Left ventricle myocardium inferior (tissue), 1 donor: ENCODE measurements at regions not wholly inside any gene's neighbourhood (a gene's known extent, or its start where the extent isn't known, plus 50 kb on each side); places are given as distances from the start of the nearest gene placed in this dataset.

Source experiments
- DNase-seq: peaks from one replicate; pipeline ENCODE4 v3.0.0-alpha.2; 2020
- H3K27ac ChIP-seq: fragments of 200-600 bp; replicated peaks from 2 replicates; pipeline ENCODE4 v1.8.0; 2021
- H3K27me3 ChIP-seq: fragments of 200-600 bp; 2 replicates; pipeline ENCODE4 v1.8.0; 2021; ENCODE audit warnings: low read depth
- H3K36me3 ChIP-seq: fragments of 200-600 bp; 2 replicates; pipeline ENCODE4 v1.8.0; 2021
- H3K4me1 ChIP-seq: fragments of 200-600 bp; 2 replicates; pipeline ENCODE4 v1.8.0; 2021
- H3K4me3 ChIP-seq: fragments of 200-600 bp; 2 replicates; pipeline ENCODE4 v1.8.0; 2021; ENCODE audit warnings: mild to moderate bottlenecking, moderate library complexity
- H3K9me3 ChIP-seq: fragments of 200-600 bp; replicated peaks from 2 replicates; pipeline ENCODE4 v1.8.0; 2021
- CTCF ChIP-seq: fragments of 200-600 bp; IDR thresholded peaks from 2 replicates; pipeline ENCODE4 v1.8.0; 2021; ENCODE audit warnings: antibody characterized with exemption, mild to moderate bottlenecking, borderline replicate concordance
- intact Hi-C: fragments of 100-400 bp; cut with micrococcal nuclease; formaldehyde crosslinking; loops from one replicate; pipeline ENCODE4 v1.11.0; 2022
- donor health status: DM: no; HTN: yes; CAD: no; lungs with severe emphysema.

DNA sequence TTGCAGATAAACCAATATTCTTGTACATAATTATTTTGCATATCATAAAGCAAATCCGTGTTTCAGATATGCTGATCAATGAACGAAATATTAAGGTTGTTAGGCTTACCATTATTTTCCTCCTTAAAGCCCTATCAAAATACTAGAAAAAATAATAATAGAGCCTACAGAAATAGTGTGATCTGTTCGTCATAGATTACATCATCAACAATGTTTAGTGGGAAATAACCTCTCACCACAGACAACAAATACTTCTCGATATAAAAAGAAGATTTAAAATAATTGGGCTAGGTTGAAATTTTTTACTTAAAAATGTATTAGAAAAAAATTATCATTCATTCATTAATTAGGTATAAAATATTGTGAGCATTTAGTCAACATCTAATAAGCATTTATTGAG lies 71.0 kb upstream of the ADCY2 start:
- no peak for DNase-seq
- Histone ChIP-seq H3K9me3 (no peaks in the 10 kb centered on the region), H3K4me1 (no peaks in the 10 kb centered on the region), H3K36me3 (no peaks in the 10 kb centered on the region), H3K4me3 (no peak overlapping the region), H3K27me3 (no peaks in the 10 kb centered on the region), H3K27ac (no peak overlapping the region)
- intact Hi-C loops: no loop called here
- no peak for TF ChIP-seq CTCF

DNA sequence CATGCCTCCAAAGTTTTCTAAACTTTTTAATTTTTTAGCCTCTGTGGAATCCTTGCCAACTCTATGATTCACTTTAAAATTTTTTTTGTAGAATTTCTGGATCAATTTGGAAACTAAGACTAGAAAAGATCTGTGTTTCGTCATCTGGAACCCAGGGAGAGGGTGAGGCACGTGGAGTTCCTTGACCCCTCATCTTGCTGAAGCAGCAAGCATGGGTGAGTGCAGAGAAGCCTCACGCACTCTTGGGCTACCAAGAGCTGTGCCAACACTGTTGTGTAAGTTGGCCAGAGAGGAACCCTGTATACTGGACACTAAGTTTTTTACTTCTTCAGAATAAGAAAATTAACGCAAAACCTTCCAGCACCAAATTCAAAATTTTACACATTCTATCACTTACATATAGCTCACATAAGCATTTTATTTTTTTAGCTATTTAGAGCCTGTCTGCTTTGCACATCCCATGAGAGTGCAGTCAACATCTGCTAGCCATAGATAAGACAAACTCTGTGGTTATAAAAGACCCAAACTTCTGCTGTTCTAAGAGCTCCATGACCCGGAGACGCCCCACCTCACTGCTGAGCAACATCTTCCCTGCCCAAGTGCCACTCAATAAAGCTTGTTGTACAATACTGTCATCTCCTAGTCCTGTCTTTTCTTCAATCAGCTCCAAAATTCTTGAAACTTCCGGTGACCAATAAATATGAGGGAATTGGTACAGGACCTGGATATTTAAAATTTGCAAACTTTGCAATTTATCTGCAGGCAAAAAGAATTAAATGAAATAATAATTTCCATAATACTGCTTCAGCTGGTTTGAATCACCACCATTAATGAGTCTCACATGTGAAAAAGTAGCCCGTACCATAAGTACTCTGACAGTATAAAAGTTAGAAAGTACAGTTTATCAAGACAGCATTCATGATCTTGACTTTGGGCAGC lies 69.7 kb upstream of the ADCY2 start:
- Histone ChIP-seq H3K9me3 (no peaks in the 10 kb centered on the region), H3K4me1 (no peaks in the 10 kb centered on the region), H3K36me3 (no peaks in the 10 kb centered on the region), H3K27me3 (no peaks in the 10 kb centered on the region), H3K27ac (no peak overlapping the region), H3K4me3 (no peak overlapping the region)
- DNase-seq: no peak
- no peak for TF ChIP-seq CTCF
- intact Hi-C loops: no loop called here

DNA sequence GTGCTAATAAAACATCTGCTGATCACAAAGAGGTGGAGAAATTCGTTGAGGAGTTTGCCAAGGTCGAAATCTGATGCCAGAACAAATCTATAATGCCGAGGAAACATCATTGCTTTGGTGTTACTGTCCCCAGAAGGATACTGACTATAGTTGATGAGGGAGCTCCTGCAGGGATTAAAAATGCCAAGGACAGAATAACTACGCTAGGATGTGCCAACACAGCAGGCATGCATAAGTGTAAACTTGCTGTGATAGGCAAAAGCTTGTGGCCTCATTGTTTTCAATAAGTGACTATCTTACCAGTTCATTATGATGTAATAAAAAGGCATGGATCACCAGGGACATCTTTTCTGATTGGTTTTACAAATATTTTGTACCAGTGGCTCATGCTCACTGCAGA lies 66.8 kb upstream of the ADCY2 start:
- intact Hi-C loops: no loop called here
- no peak overlapping the region for H3K27ac ChIP-seq
- H3K4me3 ChIP-seq: no peak overlapping the region
- H3K36me3 ChIP-seq: no peaks in the 10 kb centered on the region
- DNase-seq: no peak
- TF ChIP-seq CTCF: no peak
- no peaks in the 10 kb centered on the region for H3K27me3 ChIP-seq
- H3K4me1 ChIP-seq: no peaks in the 10 kb centered on the region
- H3K9me3 ChIP-seq: no peaks in the 10 kb centered on the region

GRCh38 chr5:7329712-7330111 lies 66.2 kb upstream of the ADCY2 start:
- no peaks in the 10 kb centered on the region for H3K36me3 ChIP-seq
- no peaks in the 10 kb centered on the region for H3K27me3 ChIP-seq
- H3K4me1 ChIP-seq: no peaks in the 10 kb centered on the region
- no peak for TF ChIP-seq CTCF
- no peak for DNase-seq
- no peak overlapping the region for H3K27ac ChIP-seq
- no peak overlapping the region for H3K4me3 ChIP-seq
- H3K9me3 ChIP-seq: peaks cover 1% of the 10 kb centered on the region
- intact Hi-C loops: no loop called here

GRCh38 chr5:7330256-7330655 lies 65.7 kb upstream of the ADCY2 start:
- no peak for DNase-seq
- Histone ChIP-seq H3K4me1 (no peaks in the 10 kb centered on the region), H3K9me3 (peaks cover 7% of the 10 kb centered on the region), H3K4me3 (no peak overlapping the region), H3K27me3 (no peaks in the 10 kb centered on the region), H3K36me3 (no peaks in the 10 kb centered on the region), H3K27ac (no peak overlapping the region)
- no peak for TF ChIP-seq CTCF
- intact Hi-C loops: no loop called here
